Uterus (tissue), 3 donors: ENCODE measurements at regions not wholly inside any gene's neighbourhood (a gene's known extent, or its start where the extent isn't known, plus 50 kb on each side); places are given as distances from the start of the nearest gene placed in this dataset.

Experiments
- DNase-seq, 2 donors: peaks; one replicate each; pipeline ENCODE4 v3.0.0-alpha.2; 2019 to 2020
- H3K27ac ChIP-seq, 2 donors: fragments of 200-600 bp; sonication (generic); 1 replicate in 1 of 2; 2 replicates in 1 of 2; pipeline ENCODE4 v1.5.1; 2016 to 2018
- H3K27me3 ChIP-seq, 2 donors: fragments of 200-600 bp; sonication (generic); one replicate each; pipeline ENCODE4 v1.5.1; 2018 to 2019; ENCODE audit warnings: control low read depth in 1 of 2
- H3K36me3 ChIP-seq, 2 donors: fragments of 200-600 bp; sonication (generic); one replicate each; pipeline ENCODE4 v1.5.1; 2019; ENCODE audit warnings: control low read depth in 1 of 2
- H3K4me1 ChIP-seq, 2 donors: fragments of 200-600 bp; sonication (generic); one replicate each; pipeline ENCODE4 v1.5.1; 2018 to 2019; ENCODE audit warnings: control low read depth in 1 of 2
- H3K4me3 ChIP-seq, 2 donors: fragments of 200-600 bp; sonication (generic); 1 replicate in 1 of 2; 2 replicates in 1 of 2; pipeline ENCODE4 v1.5.1; 2018 to 2019; ENCODE audit warnings: mild to moderate bottlenecking in 1 of 2
- H3K9me3 ChIP-seq, 2 donors: fragments of 200-600 bp; sonication (generic); one replicate each; pipeline ENCODE4 v1.5.1; 2019; ENCODE audit warnings: control low read depth in 1 of 2
- POLR2A ChIP-seq, 2 donors: fragments of 450-650 bp; IDR thresholded peaks; one replicate each; pipeline ENCODE4 v1.6.1; 2016; ENCODE audit warnings: antibody characterized with exemption in 2 of 2, mild to moderate bottlenecking in 1 of 2, moderate library complexity in 1 of 2
- intact Hi-C: fragments of 100-400 bp; cut with DNase I; formaldehyde crosslinking; loops from one replicate; pipeline ENCODE4 v1.15.1; 2023; ENCODE audit warnings: low total_unique reads
- TF ChIP-seq, protein P1 (sequence below), 4 experiments: fragments of 200-600 bp in 2 of 4; fragments of 450-650 bp in 2 of 4; sonication (generic) in 2 of 4; IDR thresholded peaks; one replicate each; pipeline ENCODE4 v1.5.1; 2016 to 2019; ENCODE audit warnings: antibody characterized with exemption in 4 of 4, mild to moderate bottlenecking in 2 of 4, moderate library complexity in 1 of 4
- donor health status: DM: yes; HTN: yes; CAD: no.

DNA sequence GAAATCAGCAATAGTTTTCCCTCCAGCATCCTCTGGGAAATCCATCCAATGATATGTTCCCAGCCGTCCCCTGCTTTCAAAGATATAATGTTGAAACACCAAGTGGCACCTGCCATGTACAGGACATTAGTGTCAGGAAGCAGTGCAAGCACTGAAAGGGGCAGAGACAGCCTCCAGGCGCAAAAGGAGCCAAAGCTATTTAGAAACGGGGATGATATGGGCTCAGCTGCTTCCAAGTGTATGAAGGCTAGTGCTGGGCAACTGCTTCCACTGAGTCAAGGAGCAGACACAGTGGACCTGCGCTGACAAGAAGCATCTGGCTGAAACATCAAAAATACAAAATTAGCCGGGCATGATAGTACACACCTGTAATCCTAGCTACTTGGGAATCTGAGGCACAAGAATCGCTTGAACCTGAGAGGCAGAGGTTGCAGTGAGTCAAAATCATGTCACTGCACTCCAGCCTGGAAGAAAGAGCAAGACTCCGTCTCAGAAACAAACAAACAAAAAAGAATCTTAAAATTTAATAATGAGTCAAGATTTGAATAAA is 119.7 kb downstream of the AQP9 start:
- Histone ChIP-seq H3K27ac (no peak overlapping the region), H3K27me3 (no peaks in the 10 kb centered on the region), H3K4me3 (no peak overlapping the region), H3K4me1 (no peaks in the 10 kb centered on the region), H3K36me3 (no peaks in the 10 kb centered on the region), H3K9me3 (no peaks in the 10 kb centered on the region)
- intact Hi-C loops: no loop called here
- DNase-seq: no peak
- TF ChIP-seq, protein P1, sequence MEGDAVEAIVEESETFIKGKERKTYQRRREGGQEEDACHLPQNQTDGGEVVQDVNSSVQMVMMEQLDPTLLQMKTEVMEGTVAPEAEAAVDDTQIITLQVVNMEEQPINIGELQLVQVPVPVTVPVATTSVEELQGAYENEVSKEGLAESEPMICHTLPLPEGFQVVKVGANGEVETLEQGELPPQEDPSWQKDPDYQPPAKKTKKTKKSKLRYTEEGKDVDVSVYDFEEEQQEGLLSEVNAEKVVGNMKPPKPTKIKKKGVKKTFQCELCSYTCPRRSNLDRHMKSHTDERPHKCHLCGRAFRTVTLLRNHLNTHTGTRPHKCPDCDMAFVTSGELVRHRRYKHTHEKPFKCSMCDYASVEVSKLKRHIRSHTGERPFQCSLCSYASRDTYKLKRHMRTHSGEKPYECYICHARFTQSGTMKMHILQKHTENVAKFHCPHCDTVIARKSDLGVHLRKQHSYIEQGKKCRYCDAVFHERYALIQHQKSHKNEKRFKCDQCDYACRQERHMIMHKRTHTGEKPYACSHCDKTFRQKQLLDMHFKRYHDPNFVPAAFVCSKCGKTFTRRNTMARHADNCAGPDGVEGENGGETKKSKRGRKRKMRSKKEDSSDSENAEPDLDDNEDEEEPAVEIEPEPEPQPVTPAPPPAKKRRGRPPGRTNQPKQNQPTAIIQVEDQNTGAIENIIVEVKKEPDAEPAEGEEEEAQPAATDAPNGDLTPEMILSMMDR (IDR thresholded peaks at IDR 0.05): no peak
- no peak for TF ChIP-seq POLR2A (IDR thresholded peaks at IDR 0.05)

DNA sequence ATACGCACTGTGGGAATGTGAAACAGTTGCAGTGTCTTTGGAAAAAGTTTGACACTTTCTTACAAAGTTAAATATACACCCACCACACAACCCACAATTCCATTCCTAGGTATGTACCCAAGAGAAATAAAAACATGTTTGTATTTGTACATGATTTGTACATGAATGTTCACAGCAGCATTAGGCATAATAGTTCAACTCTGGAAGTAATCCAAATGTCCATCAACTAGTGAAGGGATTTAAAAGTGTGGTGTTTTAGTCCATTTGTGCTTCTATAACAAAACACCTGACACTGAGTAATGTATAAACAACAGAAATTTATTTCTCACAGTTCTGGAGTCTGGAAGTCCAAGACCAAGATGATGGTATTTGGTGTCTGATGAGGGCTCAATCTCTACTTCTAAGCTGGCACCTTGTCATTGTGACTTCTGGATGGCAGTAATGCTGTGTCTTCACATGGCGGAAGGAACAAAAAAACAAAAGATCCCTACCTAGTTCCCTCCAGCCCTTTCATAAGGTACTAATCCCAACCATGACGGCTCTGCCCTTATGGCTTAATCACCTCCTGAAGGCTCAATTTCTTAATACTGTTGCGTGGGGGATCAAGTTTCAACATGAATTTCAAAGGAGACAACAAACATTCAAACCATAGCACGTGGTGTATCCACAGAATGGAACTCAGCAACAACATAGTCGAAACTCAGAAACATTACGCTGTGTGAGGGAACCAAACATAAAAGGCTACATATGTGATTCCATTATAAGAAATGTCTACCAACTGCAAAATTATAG is 120.5 kb downstream of the AQP9 start:
- TF ChIP-seq, protein P1 (IDR thresholded peaks at IDR 0.05): no peak
- TF ChIP-seq POLR2A (IDR thresholded peaks at IDR 0.05): no peak
- H3K4me1 ChIP-seq: no peaks in the 10 kb centered on the region
- no peaks in the 10 kb centered on the region for H3K27me3 ChIP-seq
- no peak overlapping the region for H3K27ac ChIP-seq
- no peak for DNase-seq
- H3K9me3 ChIP-seq: no peaks in the 10 kb centered on the region
- intact Hi-C loops: no loop called here
- no peak overlapping the region for H3K4me3 ChIP-seq
- no peaks in the 10 kb centered on the region for H3K36me3 ChIP-seq

DNA sequence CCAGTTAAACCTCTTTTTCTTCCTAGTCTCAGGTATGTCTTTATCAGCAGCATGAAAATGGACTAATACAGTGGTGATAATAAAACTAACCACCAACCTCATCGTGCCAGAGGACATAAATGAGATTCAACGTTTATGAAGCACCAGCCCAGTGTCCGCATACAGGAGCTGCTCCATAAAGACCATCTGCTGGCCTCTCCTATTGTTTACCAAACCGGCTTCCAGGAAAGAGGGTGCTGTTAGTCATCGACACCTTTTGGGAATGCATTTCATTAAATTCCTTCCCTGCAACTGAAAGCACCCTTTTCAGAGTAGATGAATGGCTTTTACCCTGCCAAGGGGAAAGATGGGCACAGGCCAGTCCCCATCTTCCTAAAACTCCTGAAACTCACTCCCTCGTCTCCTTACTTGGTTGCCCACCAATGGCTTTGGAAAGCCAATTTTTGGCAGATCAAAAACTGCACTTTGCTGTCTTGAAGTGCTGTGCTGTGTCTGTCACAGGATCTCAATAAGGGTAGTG is 122.1 kb downstream of the AQP9 start:
- no peak for DNase-seq
- Histone ChIP-seq H3K9me3 (no peaks in the 10 kb centered on the region), H3K27ac (no peak overlapping the region), H3K4me3 (no peak overlapping the region), H3K4me1 (no peaks in the 10 kb centered on the region), H3K36me3 (no peaks in the 10 kb centered on the region), H3K27me3 (no peaks in the 10 kb centered on the region)
- TF ChIP-seq POLR2A (IDR thresholded peaks at IDR 0.05): no peak
- TF ChIP-seq, protein P1 (IDR thresholded peaks at IDR 0.05): no peak
- intact Hi-C loops: no loop called here

DNA sequence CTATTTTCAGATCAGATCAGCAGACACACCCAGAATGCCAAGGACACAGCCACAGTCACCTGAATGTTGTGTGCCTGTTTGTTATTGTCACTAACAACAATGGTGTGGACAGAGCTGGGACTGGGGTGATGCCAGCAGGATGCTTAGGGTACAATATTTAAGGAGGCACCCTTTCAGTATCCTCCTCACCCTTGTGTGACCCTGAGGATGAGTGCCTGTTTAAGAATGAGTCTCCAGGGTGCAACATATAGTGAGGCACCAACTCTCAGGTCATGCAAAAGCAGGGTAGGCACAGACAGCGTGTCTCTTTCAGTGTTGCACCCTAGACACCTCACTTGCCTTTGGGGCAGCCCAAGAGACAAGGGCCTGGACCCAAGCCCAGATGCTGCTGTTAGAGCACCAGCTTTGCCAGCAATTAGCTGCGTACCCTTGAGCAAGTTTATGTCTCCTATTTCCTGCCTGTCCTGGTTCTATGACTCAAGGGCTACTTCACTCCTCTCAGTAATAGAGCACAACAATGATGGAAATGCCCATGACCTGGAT is 122.6 kb downstream of the AQP9 start:
- Histone ChIP-seq H3K4me1 (no peaks in the 10 kb centered on the region), H3K27me3 (no peaks in the 10 kb centered on the region), H3K9me3 (no peaks in the 10 kb centered on the region), H3K27ac (no peak overlapping the region), H3K36me3 (no peaks in the 10 kb centered on the region), H3K4me3 (no peak overlapping the region)
- no peak for DNase-seq
- no peak for TF ChIP-seq POLR2A (IDR thresholded peaks at IDR 0.05)
- TF ChIP-seq, protein P1 (IDR thresholded peaks at IDR 0.05): no peak
- intact Hi-C loops: no loop called here

DNA sequence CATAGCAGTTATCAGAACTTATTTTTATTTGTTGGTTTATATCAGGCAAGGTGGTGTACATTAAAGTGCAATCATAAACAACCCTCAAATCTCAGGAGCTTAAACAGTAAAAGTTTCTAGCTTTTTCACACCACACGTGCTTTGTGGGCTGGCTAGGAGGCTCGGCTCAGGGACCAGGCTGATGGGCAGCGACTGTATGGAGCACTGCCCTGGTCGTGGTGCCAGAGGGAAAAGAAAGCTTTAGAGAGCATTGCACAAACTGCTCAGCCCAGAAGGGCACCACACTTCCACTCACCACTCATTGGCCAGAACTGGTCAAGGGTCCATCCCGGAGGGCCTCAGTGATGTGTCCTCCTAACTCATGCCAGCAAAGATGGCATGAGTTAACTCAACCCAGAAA is 123.2 kb downstream of the AQP9 start:
- Histone ChIP-seq H3K27ac (no peak overlapping the region), H3K4me3 (no peak overlapping the region), H3K4me1 (no peaks in the 10 kb centered on the region), H3K36me3 (no peaks in the 10 kb centered on the region), H3K9me3 (no peaks in the 10 kb centered on the region), H3K27me3 (no peaks in the 10 kb centered on the region)
- no peak for TF ChIP-seq POLR2A (IDR thresholded peaks at IDR 0.05)
- TF ChIP-seq, protein P1 (IDR thresholded peaks at IDR 0.05): no peak
- no peak for DNase-seq
- intact Hi-C loops: no loop called here
